HEK293 (cell line): ENCODE measurements at regions not wholly inside any gene's neighbourhood (a gene's known extent, or its start where the extent isn't known, plus 50 kb on each side); places are given as distances from the start of the nearest gene placed in this dataset.

ENCODE experiments used
- CTCF ChIA-PET: fragments of 350-600 bp; formaldehyde crosslinking; extraction: SDS; loops from one replicate; lab custom pipeline; 2021; ENCODE audit warnings: antibody characterized with exemption; lab: Yijun Ruan, JAX
- POLR2A ChIA-PET: fragments of 300-600 bp; formaldehyde crosslinking; extraction: SDS; loops from one replicate; lab custom pipeline; 2020; ENCODE audit warnings: antibody characterized with exemption, inconsistent platforms; lab: Yijun Ruan, JAX
- H3K27ac ChIP-seq: fragments of 200-500 bp; sonication (Bioruptor generic); 2 replicates; pipeline ENCODE4 v1.5.1; 2014; ENCODE audit warnings: low read depth, low read length, control low read depth, inconsistent platforms; ENCODE audit errors: extremely low read depth
- H3K36me3 ChIP-seq, 2 experiments: fragments of 200-500 bp in 1 of 2; sonication (Bioruptor generic) in 1 of 2; 1 replicate in 1 of 2; 2 replicates in 1 of 2; pipeline ENCODE4 v1.5.1; 2014 to 2017; ENCODE audit warnings: inconsistent platforms in 2 of 2, low read length in 2 of 2; ENCODE audit not compliant: control insufficient read depth in 2 of 2, insufficient read depth in 1 of 2
- H3K4me1 ChIP-seq: fragments of 200-500 bp; sonication (Bioruptor generic); 2 replicates; pipeline ENCODE4 v1.5.1; 2014; ENCODE audit warnings: mild to moderate bottlenecking, low read length, inconsistent platforms; ENCODE audit not compliant: control insufficient read depth, insufficient read depth
- H3K4me3 ChIP-seq: 2 replicates; pipeline ENCODE4 v1.5.1; 2011; ENCODE audit warnings: low read depth, mild to moderate bottlenecking, control low read depth, low read length, moderate library complexity
- H3K9me3 ChIP-seq: fragments of 200-500 bp; sonication (Bioruptor generic); 2 replicates; pipeline ENCODE4 v1.5.1; 2014; ENCODE audit warnings: low read depth, low read length, inconsistent platforms; ENCODE audit not compliant: control insufficient read depth, insufficient read depth
- AEBP2 ChIP-seq: fragments of 450-650 bp; formaldehyde crosslinking; IDR thresholded peaks from 2 replicates; pipeline ENCODE4 v1.5.1; 2016; ENCODE audit warnings: missing biosample characterization, missing genetic modification characterization, borderline replicate concordance
- CTCF ChIP-seq: fragments of 450-650 bp; formaldehyde crosslinking; IDR thresholded peaks from 2 replicates; pipeline ENCODE4 v1.5.1; 2016; ENCODE audit warnings: missing biosample characterization, missing genetic modification characterization
- GLI2 ChIP-seq: fragments of 450-650 bp; formaldehyde crosslinking; IDR thresholded peaks from 2 replicates; pipeline ENCODE4; 2017; ENCODE audit warnings: missing biosample characterization, missing genetic modification characterization, low read depth, borderline replicate concordance
- GLIS1 ChIP-seq: fragments of 450-650 bp; formaldehyde crosslinking; IDR thresholded peaks from 2 replicates; pipeline ENCODE4 v1.5.1; 2016; ENCODE audit warnings: missing biosample characterization, missing genetic modification characterization
- KLF7 ChIP-seq: fragments of 450-650 bp; formaldehyde crosslinking; IDR thresholded peaks from 2 replicates; pipeline ENCODE4 v1.5.1; 2016; ENCODE audit warnings: missing biosample characterization, missing genetic modification characterization, borderline replicate concordance
- OVOL3 ChIP-seq: fragments of 450-650 bp; formaldehyde crosslinking; IDR thresholded peaks from 2 replicates; pipeline ENCODE4 v1.5.1; 2016; ENCODE audit warnings: missing biosample characterization, missing genetic modification characterization
- PRDM10 ChIP-seq: fragments of 450-650 bp; formaldehyde crosslinking; IDR thresholded peaks from 2 replicates; pipeline ENCODE4 v1.5.1; 2016; ENCODE audit warnings: missing biosample characterization, missing genetic modification characterization
- SALL2 ChIP-seq: fragments of 450-650 bp; formaldehyde crosslinking; IDR thresholded peaks from 2 replicates; pipeline ENCODE4 v1.5.0; 2017; ENCODE audit warnings: missing biosample characterization, mild to moderate bottlenecking, missing genetic modification characterization, borderline replicate concordance
- SP3 ChIP-seq: fragments of 450-650 bp; formaldehyde crosslinking; IDR thresholded peaks from 2 replicates; pipeline ENCODE4 v1.5.1; 2016; ENCODE audit warnings: missing biosample characterization, missing genetic modification characterization
- WT1 ChIP-seq: fragments of 450-650 bp; formaldehyde crosslinking; IDR thresholded peaks from 2 replicates; pipeline ENCODE4 v1.5.1; 2016; ENCODE audit warnings: missing biosample characterization, missing genetic modification characterization
- YY1 ChIP-seq: fragments of 450-650 bp; formaldehyde crosslinking; IDR thresholded peaks from 2 replicates; pipeline ENCODE4 v1.5.1; 2018; ENCODE audit warnings: missing biosample characterization, missing genetic modification characterization
- ZBTB10 ChIP-seq: fragments of 450-650 bp; formaldehyde crosslinking; IDR thresholded peaks from 2 replicates; pipeline ENCODE4 v1.5.1; 2016; ENCODE audit warnings: missing biosample characterization, missing genetic modification characterization
- ZFP37 ChIP-seq: fragments of 450-650 bp; formaldehyde crosslinking; IDR thresholded peaks from 2 replicates; pipeline ENCODE4 v1.5.1; 2016; ENCODE audit warnings: missing biosample characterization, missing genetic modification characterization
- ZNF10 ChIP-seq: fragments of 450-650 bp; formaldehyde crosslinking; IDR thresholded peaks from 2 replicates; pipeline ENCODE4 v1.5.1; 2017; ENCODE audit warnings: missing biosample characterization, missing genetic modification characterization
- ZNF19 ChIP-seq: fragments of 450-650 bp; formaldehyde crosslinking; IDR thresholded peaks from 2 replicates; pipeline ENCODE4; 2016; ENCODE audit warnings: missing biosample characterization, missing genetic modification characterization, low read depth
- ZNF223 ChIP-seq: fragments of 450-650 bp; formaldehyde crosslinking; IDR thresholded peaks from 2 replicates; pipeline ENCODE4 v1.5.1; 2016; ENCODE audit warnings: missing biosample characterization, missing genetic modification characterization
- ZNF239 ChIP-seq: fragments of 450-650 bp; formaldehyde crosslinking; IDR thresholded peaks from 2 replicates; pipeline ENCODE4 v1.5.1; 2016; ENCODE audit warnings: missing biosample characterization, missing genetic modification characterization
- ZNF24 ChIP-seq: fragments of 450-650 bp; formaldehyde crosslinking; IDR thresholded peaks from 2 replicates; pipeline ENCODE4 v1.5.1; 2016; ENCODE audit warnings: missing biosample characterization, missing genetic modification characterization
- ZNF292 ChIP-seq: fragments of 450-650 bp; formaldehyde crosslinking; IDR thresholded peaks from 2 replicates; pipeline ENCODE4 v1.5.1; 2016; ENCODE audit warnings: low read depth, missing biosample characterization, missing genetic modification characterization, borderline replicate concordance
- ZNF394 ChIP-seq: fragments of 450-650 bp; formaldehyde crosslinking; IDR thresholded peaks from 2 replicates; pipeline ENCODE4 v1.5.1; 2016; ENCODE audit warnings: missing biosample characterization, missing genetic modification characterization, mild to moderate bottlenecking, moderate library complexity, borderline replicate concordance
- ZNF426 ChIP-seq: fragments of 450-650 bp; formaldehyde crosslinking; IDR thresholded peaks from 2 replicates; pipeline ENCODE4 v1.5.1; 2017; ENCODE audit warnings: missing biosample characterization, missing genetic modification characterization, mild to moderate bottlenecking, inconsistent platforms, moderate library complexity
- ZNF530 ChIP-seq: fragments of 450-650 bp; formaldehyde crosslinking; IDR thresholded peaks from 2 replicates; pipeline ENCODE4 v1.5.1; 2016; ENCODE audit warnings: low read depth, missing biosample characterization, missing genetic modification characterization
- ZNF558 ChIP-seq: fragments of 450-650 bp; formaldehyde crosslinking; IDR thresholded peaks from 2 replicates; pipeline ENCODE4 v1.5.1; 2016; ENCODE audit warnings: missing biosample characterization, missing genetic modification characterization
- ZNF580 ChIP-seq: fragments of 450-650 bp; formaldehyde crosslinking; IDR thresholded peaks from 2 replicates; pipeline ENCODE4 v1.5.1; 2016; ENCODE audit warnings: missing biosample characterization, missing genetic modification characterization
- ZNF629 ChIP-seq: fragments of 450-650 bp; formaldehyde crosslinking; IDR thresholded peaks from 2 replicates; pipeline ENCODE4 v1.5.1; 2017; ENCODE audit warnings: missing biosample characterization, missing genetic modification characterization
- ZNF664 ChIP-seq: fragments of 450-650 bp; formaldehyde crosslinking; IDR thresholded peaks from 2 replicates; pipeline ENCODE4 v1.5.1; 2016; ENCODE audit warnings: missing biosample characterization, missing genetic modification characterization
- ZNF76 ChIP-seq: fragments of 450-650 bp; formaldehyde crosslinking; IDR thresholded peaks from 2 replicates; pipeline ENCODE4; 2016; ENCODE audit warnings: low read depth, missing biosample characterization, missing genetic modification characterization, borderline replicate concordance

GRCh38 chr5:90020575-90021538, 388.7 kb downstream of the CETN3 start (continued):
- TF ChIP-seq ZNF19 (tag by site-specific recombination) (0 out of 2 replicates have a peak, but pooled peaks have one; percentile 50), SP3 (tag by site-specific recombination) (peak; percentile 23; the same call in 1 of the 2 replicates), ZNF292 (tag by site-specific recombination) (peak; percentile 60; the same call in 1 of the 2 replicates), ZNF24 (no peak), ZNF530 (tag by site-specific recombination) (peak; percentile 50; the same call in 1 of the 2 replicates), ZBTB10 (tag by site-specific recombination) (no peak), ZNF426 (tag by site-specific recombination) (peak; percentile 94), ZFP37 (tag by site-specific recombination) (peak; percentile 84), ZNF558 (tag by site-specific recombination) (peak; percentile 67; the same call in 1 of the 2 replicates), OVOL3 (tag by site-specific recombination) (no peak), CTCF (tag by site-specific recombination) (no peak), ZNF10 (tag by site-specific recombination) (no peak), GLI2 (peak; percentile 25; the same call in 1 of the 2 replicates), AEBP2 (tag by site-specific recombination) (0 out of 2 replicates have a peak, but pooled peaks have one; percentile 30), ZNF394 (tag by site-specific recombination) (peak; percentile 92; the same call in 1 of the 2 replicates), ZNF76 (tag by site-specific recombination) (no peak), YY1 (tag by site-specific recombination) (no peak), ZNF664 (0 out of 2 replicates have a peak, but pooled peaks have one; percentile 20), ZNF223 (tag by site-specific recombination) (0 out of 2 replicates have a peak, but pooled peaks have one; percentile 24)

GRCh38 chr5:90017239-90017638, 392.3 kb downstream of the CETN3 start:
- CTCF ChIA-PET: no interaction called here
- no peaks in the 10 kb centered on the region for H3K4me1 ChIP-seq
- TF ChIP-seq ZNF239 (tag by site-specific recombination) (no peak), WT1 (tag by site-specific recombination) (no peak), ZNF580 (tag by site-specific recombination) (no peak), SALL2 (tag by site-specific recombination) (no peak), ZNF629 (tag by site-specific recombination) (no peak), KLF7 (no peak), PRDM10 (tag by site-specific recombination) (no peak), GLIS1 (tag by site-specific recombination) (no peak)

More at GRCh38 chr5:90017239-90017638, 392.3 kb downstream of the CETN3 start:
- Histone ChIP-seq H3K36me3 (no peaks in the 10 kb centered on the region), H3K27ac (no peak overlapping the region), H3K4me3 (no peak overlapping the region), H3K9me3 (no peaks in the 10 kb centered on the region)
- POLR2A ChIA-PET: no interaction called here
